T-helper 1 cell treated with Interleukin-12 subunit alpha and Interleukin-12 subunit beta and Interleukin-4 antibody, amounts not matched to agents 30 ng/mL and 1 ng/mL, for 36 hours (primary cell): ENCODE measurements at regions not wholly inside any gene's neighbourhood (a gene's known extent, or its start where the extent isn't known, plus 50 kb on each side); places are given as distances from the start of the nearest gene placed in this dataset.

Experiments used
- intact Hi-C: fragments of 100-400 bp; cut with micrococcal nuclease; formaldehyde crosslinking; loops from one replicate; pipeline ENCODE4 v1.15.1; 2024

GRCh38 chr5:57692582-57693487 is 210.2 kb upstream of the ACTBL2 start:
- intact Hi-C loops = no loop called here

GRCh38 chr5:57690724-57691123 is 208.1 kb upstream of the ACTBL2 start:
- intact Hi-C loops = no loop called here

- intact Hi-C loops = no loop called here
These were observed 205.0 kb upstream of the ACTBL2 start for GRCh38 chr5:57687596-57687995.

- intact Hi-C loops = no loop called here
These were observed 203.1 kb upstream of the ACTBL2 start for GRCh38 chr5:57685516-57686255.

- intact Hi-C loops = no loop called here
These were observed 201.7 kb upstream of the ACTBL2 start for GRCh38 chr5:57684299-57684702.

GRCh38 chr5:57683036-57683630 is 200.5 kb upstream of the ACTBL2 start:
- intact Hi-C loops = no loop called here

- intact Hi-C loops = no loop called here
These were observed 199.3 kb upstream of the ACTBL2 start for GRCh38 chr5:57681942-57682341.

- intact Hi-C loops = no loop called here
These were observed 198.1 kb upstream of the ACTBL2 start for GRCh38 chr5:57680686-57681085.

GRCh38 chr5:57677235-57677634 is 194.6 kb upstream of the ACTBL2 start:
- intact Hi-C loops = no loop called here

GRCh38 chr5:57676222-57677098 is 193.8 kb upstream of the ACTBL2 start:
- intact Hi-C loops = no loop called here

GRCh38 chr5:57675236-57675635 is 192.6 kb upstream of the ACTBL2 start:
- intact Hi-C loops = no loop called here

GRCh38 chr5:57671371-57671770 is 188.8 kb upstream of the ACTBL2 start:
- intact Hi-C loops = no loop called here

GRCh38 chr5:57666582-57666981 is 184.0 kb upstream of the ACTBL2 start:
- intact Hi-C loops = no loop called here

GRCh38 chr5:57665146-57665936 is 182.7 kb upstream of the ACTBL2 start:
- intact Hi-C loops = no loop called here

- intact Hi-C loops = no loop called here
These were observed 182.1 kb upstream of the ACTBL2 start for GRCh38 chr5:57664700-57665099.

- intact Hi-C loops = no loop called here
These were observed 180.9 kb upstream of the ACTBL2 start for GRCh38 chr5:57663466-57663865.

GRCh38 chr5:57662991-57663390 is 180.4 kb upstream of the ACTBL2 start:
- intact Hi-C loops = no loop called here

GRCh38 chr5:57659886-57660285 is 177.3 kb upstream of the ACTBL2 start:
- intact Hi-C loops = no loop called here

- intact Hi-C loops = no loop called here
These were observed 175.4 kb upstream of the ACTBL2 start for GRCh38 chr5:57658018-57658417.

- intact Hi-C loops = no loop called here
These were observed 172.6 kb upstream of the ACTBL2 start for GRCh38 chr5:57655228-57655627.
